ENCODE measurements at regions not wholly inside any gene's neighbourhood (a gene's known extent, or its start where the extent isn't known, plus 50 kb on each side); places are given as distances from the start of the nearest gene placed in this dataset.

- no peak overlapping the region for H3K27ac ChIP-seq
- no peaks in the 10 kb centered on the region for H3K4me1 ChIP-seq (ENCODE audit: insufficient read depth)
- no peak for DNase-seq (ENCODE audit: low spot score)
- no peak overlapping the region for H3K4me2 ChIP-seq
- no peaks in the 10 kb centered on the region for H3K9me3 ChIP-seq (ENCODE audit: low read depth)
- no peak overlapping the region for H3K4me3 ChIP-seq
- H4K20me1 ChIP-seq (ENCODE audit: insufficient read depth, poor library complexity, severe bottlenecking), result no peaks in the 10 kb centered on the region
- H3K79me2 ChIP-seq, result no peaks in the 10 kb centered on the region
- H3K9me2 ChIP-seq (replicated peaks; ENCODE audit: insufficient read depth), result no peaks in the 10 kb centered on the region
- no peaks in the 10 kb centered on the region for H3K36me3 ChIP-seq (replicated peaks; ENCODE audit: insufficient read depth, low read depth)
- WGBS (ENCODE audit: low lambda C conversion rate, missing lambda C conversion rate), result 92% methylated on average over 2 of the region's 2 CpGs
- H2AFZ ChIP-seq, result no peak overlapping the region
- TF ChIP-seq EZH2 (IDR thresholded peaks at IDR 0.05; ENCODE audit: borderline replicate concordance), result no peak
- no peak for TF ChIP-seq CTCF (IDR thresholded peaks at IDR 0.05; ENCODE audit: poor library complexity)
- no peak for TF ChIP-seq EZH2phosphoT487 (IDR thresholded peaks at IDR 0.05; ENCODE audit: low read depth, severe bottlenecking, unreplicated experiment)
- H3K27me3 ChIP-seq, result no peaks in the 10 kb centered on the region
These were observed 1498.8 kb downstream of the MAT2B start for GRCh38 chr5:165004175-165004574.

- no peaks in the 10 kb centered on the region for H3K36me3 ChIP-seq (replicated peaks; ENCODE audit: insufficient read depth, low read depth)
- H3K4me3 ChIP-seq, result no peak overlapping the region
- H3K79me2 ChIP-seq, result no peaks in the 10 kb centered on the region
- H4K20me1 ChIP-seq (ENCODE audit: insufficient read depth, poor library complexity, severe bottlenecking), result no peaks in the 10 kb centered on the region
- H3K4me2 ChIP-seq, result no peak overlapping the region
- H3K9me2 ChIP-seq (replicated peaks; ENCODE audit: insufficient read depth), result no peaks in the 10 kb centered on the region
- H3K27me3 ChIP-seq, result no peaks in the 10 kb centered on the region
- no peak for DNase-seq (ENCODE audit: low spot score)
- H2AFZ ChIP-seq, result no peak overlapping the region
- WGBS (ENCODE audit: low lambda C conversion rate, missing lambda C conversion rate), result 91% methylated on average over 5 of the region's 5 CpGs
- no peak for TF ChIP-seq EZH2 (IDR thresholded peaks at IDR 0.05; ENCODE audit: borderline replicate concordance)
- no peak for TF ChIP-seq EZH2phosphoT487 (IDR thresholded peaks at IDR 0.05; ENCODE audit: low read depth, severe bottlenecking, unreplicated experiment)
- TF ChIP-seq CTCF (IDR thresholded peaks at IDR 0.05; ENCODE audit: poor library complexity), result no peak
- no peaks in the 10 kb centered on the region for H3K4me1 ChIP-seq (ENCODE audit: insufficient read depth)
- no peaks in the 10 kb centered on the region for H3K9me3 ChIP-seq (ENCODE audit: low read depth)
- no peak overlapping the region for H3K27ac ChIP-seq
These were observed 1509.0 kb downstream of the MAT2B start for GRCh38 chr5:165014439-165014838.

DNA sequence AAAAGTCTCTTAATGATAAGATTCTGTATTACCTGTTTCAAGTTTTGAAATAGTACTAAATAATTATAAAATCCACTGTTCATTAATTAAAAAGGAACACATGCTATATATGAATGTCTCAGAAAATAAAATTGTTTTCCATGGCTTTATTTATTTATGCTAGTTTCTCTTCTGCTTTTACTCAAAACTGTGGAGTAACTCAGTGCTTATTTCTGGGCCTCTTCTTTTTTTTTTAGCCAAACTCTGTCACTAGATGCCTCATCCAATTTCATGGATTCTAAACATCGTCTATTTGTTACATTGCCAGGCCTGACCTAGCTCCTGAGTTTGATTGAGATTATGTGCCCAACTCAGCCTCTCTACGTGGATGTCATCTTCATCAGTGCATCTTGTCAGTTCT, 1509.7 kb downstream of the MAT2B start:
- no peaks in the 10 kb centered on the region for H3K79me2 ChIP-seq

More for the DNA sequence above, 1509.7 kb downstream of the MAT2B start:
- TF ChIP-seq EZH2phosphoT487 (IDR thresholded peaks at IDR 0.05; ENCODE audit: low read depth, severe bottlenecking, unreplicated experiment) (no peak), EZH2 (IDR thresholded peaks at IDR 0.05; ENCODE audit: borderline replicate concordance) (no peak), CTCF (IDR thresholded peaks at IDR 0.05; ENCODE audit: poor library complexity) (no peak)
- Histone ChIP-seq H3K9me2 (replicated peaks; ENCODE audit: insufficient read depth) (no peaks in the 10 kb centered on the region), H2AFZ (no peak overlapping the region), H3K27ac (no peak overlapping the region), H3K4me2 (no peak overlapping the region), H3K27me3 (no peaks in the 10 kb centered on the region), H4K20me1 (ENCODE audit: insufficient read depth, poor library complexity, severe bottlenecking) (no peaks in the 10 kb centered on the region), H3K36me3 (replicated peaks; ENCODE audit: insufficient read depth, low read depth) (no peaks in the 10 kb centered on the region), H3K4me1 (ENCODE audit: insufficient read depth) (no peaks in the 10 kb centered on the region), H3K9me3 (ENCODE audit: low read depth) (no peaks in the 10 kb centered on the region), H3K4me3 (no peak overlapping the region)
- WGBS (ENCODE audit: low lambda C conversion rate, missing lambda C conversion rate), result 78% methylated on average over 2 of the region's 2 CpGs
- no peak for DNase-seq (ENCODE audit: low spot score)

Data from hepatocyte (in vitro differentiated cells).